ENCODE measurements at regions not wholly inside any gene's neighbourhood (a gene's known extent, or its start where the extent isn't known, plus 50 kb on each side); places are given as distances from the start of the nearest gene placed in this dataset.

DNA sequence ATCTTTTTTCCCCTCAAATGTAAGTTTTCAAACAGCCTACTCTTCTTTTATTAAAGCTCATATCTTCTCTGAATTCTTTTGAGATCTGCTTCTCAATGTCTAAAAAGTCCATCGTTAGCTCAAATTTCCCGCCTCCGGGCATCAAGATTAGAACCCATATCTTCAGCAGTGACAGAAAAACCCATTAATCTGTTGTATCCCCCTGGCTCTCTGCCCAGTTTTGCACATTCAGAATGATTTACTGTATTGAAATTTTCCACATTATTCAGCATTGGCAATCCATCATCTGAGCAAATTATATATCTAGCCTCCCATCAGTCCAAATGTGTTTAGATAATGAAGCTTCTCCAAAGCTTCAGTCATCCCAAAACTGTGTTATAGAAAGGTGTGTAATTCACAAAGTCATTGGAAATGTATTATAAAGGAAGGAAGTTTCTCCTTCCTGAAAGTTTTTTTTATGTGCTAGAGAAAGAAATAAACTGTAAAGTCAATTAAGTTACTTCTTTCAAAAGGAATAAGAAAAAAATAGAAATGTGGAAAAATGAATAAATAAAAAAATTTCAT lies 849.9 kb downstream of the MAT2B start:
- TF ChIP-seq EZH2 (IDR thresholded peaks at IDR 0.05) (no peak), POLR2AphosphoS5 (IDR thresholded peaks at IDR 0.05; ENCODE audit: borderline replicate concordance, low read depth, low read length) (no peak), FOXP2 (optimal IDR thresholded peaks at IDR 0.05; ENCODE audit: control extremely low read depth, extremely low read length, insufficient read depth) (no peak)
